ENCODE measurements at regions not wholly inside any gene's neighbourhood (a gene's known extent, or its start where the extent isn't known, plus 50 kb on each side); places are given as distances from the start of the nearest gene placed in this dataset.

DNA sequence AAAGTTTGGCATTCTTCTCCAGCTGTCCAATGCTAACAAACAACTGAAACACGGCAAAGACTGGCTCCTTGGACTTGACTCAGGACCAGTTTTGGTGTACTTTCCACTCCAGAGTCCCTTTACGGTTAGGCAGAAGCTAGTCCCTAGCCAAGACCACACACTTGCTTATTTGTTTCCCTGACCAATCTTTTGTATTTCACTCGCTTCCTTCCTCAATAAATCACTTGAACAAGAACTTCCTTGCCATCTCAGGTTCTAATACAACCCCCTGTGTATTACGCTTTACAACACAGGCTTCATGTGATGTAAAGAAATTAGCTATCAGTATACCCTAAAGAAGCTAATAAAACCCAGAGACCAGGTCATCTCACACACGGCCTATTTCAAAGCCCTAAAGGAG is 947.5 kb upstream of the CTNND2 start:
- H3K4me3 ChIP-seq (ENCODE audit: control insufficient read depth, low read depth, low read length) = no peak overlapping the region
- no peak for DNase-seq (ENCODE audit: low read depth)
- TF ChIP-seq, protein P1, sequence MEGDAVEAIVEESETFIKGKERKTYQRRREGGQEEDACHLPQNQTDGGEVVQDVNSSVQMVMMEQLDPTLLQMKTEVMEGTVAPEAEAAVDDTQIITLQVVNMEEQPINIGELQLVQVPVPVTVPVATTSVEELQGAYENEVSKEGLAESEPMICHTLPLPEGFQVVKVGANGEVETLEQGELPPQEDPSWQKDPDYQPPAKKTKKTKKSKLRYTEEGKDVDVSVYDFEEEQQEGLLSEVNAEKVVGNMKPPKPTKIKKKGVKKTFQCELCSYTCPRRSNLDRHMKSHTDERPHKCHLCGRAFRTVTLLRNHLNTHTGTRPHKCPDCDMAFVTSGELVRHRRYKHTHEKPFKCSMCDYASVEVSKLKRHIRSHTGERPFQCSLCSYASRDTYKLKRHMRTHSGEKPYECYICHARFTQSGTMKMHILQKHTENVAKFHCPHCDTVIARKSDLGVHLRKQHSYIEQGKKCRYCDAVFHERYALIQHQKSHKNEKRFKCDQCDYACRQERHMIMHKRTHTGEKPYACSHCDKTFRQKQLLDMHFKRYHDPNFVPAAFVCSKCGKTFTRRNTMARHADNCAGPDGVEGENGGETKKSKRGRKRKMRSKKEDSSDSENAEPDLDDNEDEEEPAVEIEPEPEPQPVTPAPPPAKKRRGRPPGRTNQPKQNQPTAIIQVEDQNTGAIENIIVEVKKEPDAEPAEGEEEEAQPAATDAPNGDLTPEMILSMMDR (IDR thresholded peaks at IDR 0.05; ENCODE audit: control insufficient read depth, insufficient read depth, low read depth, low read length, missing control alignments) = no peak

DNA sequence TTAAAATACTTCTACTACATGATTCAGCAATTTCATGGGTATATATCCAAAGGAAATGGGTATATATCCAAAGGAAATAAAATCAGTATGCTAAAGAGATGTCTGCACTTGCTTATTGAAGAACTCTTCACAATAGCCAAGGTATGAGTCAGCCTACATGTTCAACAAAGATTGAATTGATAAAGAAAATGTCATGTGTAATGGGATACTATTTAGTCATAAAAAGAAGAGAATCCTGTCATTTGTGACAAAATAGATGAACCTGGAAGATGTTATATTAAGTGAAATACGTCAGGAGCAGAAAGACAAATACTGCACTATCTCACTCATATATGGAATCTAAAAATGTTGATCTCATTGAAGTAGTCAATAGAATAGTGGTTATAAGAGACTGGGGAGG is 944.5 kb upstream of the CTNND2 start:
- TF ChIP-seq, protein P1 (IDR thresholded peaks at IDR 0.05; ENCODE audit: control insufficient read depth, insufficient read depth, low read depth, low read length, missing control alignments) = no peak
- DNase-seq (ENCODE audit: low read depth) = no peak
- no peak overlapping the region for H3K4me3 ChIP-seq (ENCODE audit: control insufficient read depth, low read depth, low read length)

DNA sequence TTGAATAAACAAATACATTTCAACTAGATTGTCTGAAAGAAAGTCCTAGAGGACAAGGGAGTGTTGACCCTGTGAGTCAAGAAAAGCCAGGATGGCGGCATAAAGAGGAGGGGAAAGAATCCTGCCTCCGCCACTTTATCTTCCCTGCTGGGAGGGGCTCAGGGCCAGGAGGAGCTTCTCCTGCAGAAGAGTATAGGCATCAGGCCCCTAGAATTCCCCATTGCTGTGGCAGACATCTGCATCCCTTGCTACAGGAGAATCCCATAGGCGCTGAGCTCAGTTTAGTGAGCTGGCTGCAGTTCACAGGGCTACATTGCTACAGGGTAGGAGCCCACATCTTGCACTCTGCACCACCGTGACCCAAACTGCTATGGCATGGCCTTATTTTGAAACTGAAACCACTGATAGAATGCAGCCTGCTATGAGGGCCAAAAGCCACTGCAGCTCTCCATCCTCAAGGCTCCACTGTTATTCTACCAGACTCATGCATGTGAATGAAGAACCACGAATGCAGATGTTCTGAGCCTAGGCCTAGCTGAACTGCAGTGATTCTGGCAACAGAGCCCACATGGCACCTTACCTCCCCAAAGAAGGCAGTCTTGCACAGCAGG is 941.4 kb upstream of the CTNND2 start:
- no peak for DNase-seq (ENCODE audit: low read depth)
- H3K4me3 ChIP-seq (ENCODE audit: control insufficient read depth, low read depth, low read length) = no peak overlapping the region
- TF ChIP-seq, protein P1 (IDR thresholded peaks at IDR 0.05; ENCODE audit: control insufficient read depth, insufficient read depth, low read depth, low read length, missing control alignments) = no peak

DNA sequence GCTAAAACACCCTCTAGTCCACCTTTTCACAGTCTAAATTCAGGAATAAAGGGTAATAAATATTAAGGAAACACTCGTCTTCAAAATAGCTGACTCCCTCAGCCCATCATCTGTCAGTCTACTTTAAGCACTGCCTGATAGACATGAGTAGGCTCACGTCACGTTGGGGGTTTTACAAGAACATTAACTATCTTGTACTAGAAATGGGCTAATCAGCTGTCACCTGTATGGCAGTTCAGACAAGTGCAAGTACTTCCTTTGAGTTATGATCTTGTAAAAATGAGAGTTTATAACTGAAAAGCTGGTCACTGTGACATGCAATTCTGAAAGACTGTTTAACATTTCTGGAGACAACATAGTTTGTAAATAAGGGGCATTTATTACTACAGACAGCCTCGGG is 936.7 kb upstream of the CTNND2 start:
- H3K4me3 ChIP-seq (ENCODE audit: control insufficient read depth, low read depth, low read length) = no peak overlapping the region
- DNase-seq (ENCODE audit: low read depth) = no peak

DNA sequence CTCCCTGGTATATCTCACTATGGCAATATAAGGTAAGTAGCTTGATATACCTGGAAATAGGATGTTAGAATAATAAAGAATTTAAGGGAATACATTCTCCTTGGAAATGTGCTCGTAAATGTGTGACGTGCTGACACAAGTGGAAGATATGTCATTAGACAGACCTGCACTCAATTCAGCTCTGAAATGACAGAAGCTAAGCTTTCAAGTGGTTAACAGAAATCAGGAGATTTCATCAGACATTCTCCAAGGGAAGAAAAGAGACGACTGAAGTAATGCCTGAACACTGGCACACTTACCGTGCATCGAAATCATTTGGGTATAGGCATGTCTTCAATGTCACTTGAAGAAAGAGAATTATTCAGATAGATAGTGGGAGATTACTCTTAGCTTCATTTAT is 933.3 kb upstream of the CTNND2 start:
- TF ChIP-seq, protein P1 (IDR thresholded peaks at IDR 0.05; ENCODE audit: control insufficient read depth, insufficient read depth, low read depth, low read length, missing control alignments) = no peak
- H3K4me3 ChIP-seq (ENCODE audit: control insufficient read depth, low read depth, low read length) = no peak overlapping the region
- DNase-seq (ENCODE audit: low read depth) = no peak

More for the DNA sequence above, 936.7 kb upstream of the CTNND2 start:
- TF ChIP-seq, protein P1 (IDR thresholded peaks at IDR 0.05; ENCODE audit: control insufficient read depth, insufficient read depth, low read depth, low read length, missing control alignments) = no peak

DNA sequence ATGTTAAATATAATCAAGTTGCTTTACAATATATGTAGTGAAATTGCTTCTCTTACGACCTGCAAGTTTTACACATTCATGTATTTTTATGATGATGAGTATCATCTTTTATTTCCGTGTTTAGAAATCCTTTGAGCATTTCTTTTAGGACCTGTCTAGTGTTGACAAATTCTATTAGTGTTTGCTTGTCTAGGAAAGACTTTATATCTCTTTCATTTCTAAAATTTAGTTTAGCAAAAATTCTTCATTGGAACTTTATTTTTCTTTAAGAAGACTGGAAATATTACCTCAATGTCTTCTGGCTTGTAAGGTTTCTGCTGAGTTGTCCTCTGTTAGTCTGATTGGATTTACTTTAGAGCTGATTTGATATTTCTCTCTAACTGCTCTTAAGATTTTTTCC is 920.9 kb upstream of the CTNND2 start:
- no peak for DNase-seq (ENCODE audit: low read depth)
- TF ChIP-seq, protein P1 (IDR thresholded peaks at IDR 0.05; ENCODE audit: control insufficient read depth, insufficient read depth, low read depth, low read length, missing control alignments) = no peak
- H3K4me3 ChIP-seq (ENCODE audit: control insufficient read depth, low read depth, low read length) = no peak overlapping the region

Data from AG09309 (cell line).